ENCODE measurements at regions not wholly inside any gene's neighbourhood (a gene's known extent, or its start where the extent isn't known, plus 50 kb on each side); places are given as distances from the start of the nearest gene placed in this dataset.

DNA sequence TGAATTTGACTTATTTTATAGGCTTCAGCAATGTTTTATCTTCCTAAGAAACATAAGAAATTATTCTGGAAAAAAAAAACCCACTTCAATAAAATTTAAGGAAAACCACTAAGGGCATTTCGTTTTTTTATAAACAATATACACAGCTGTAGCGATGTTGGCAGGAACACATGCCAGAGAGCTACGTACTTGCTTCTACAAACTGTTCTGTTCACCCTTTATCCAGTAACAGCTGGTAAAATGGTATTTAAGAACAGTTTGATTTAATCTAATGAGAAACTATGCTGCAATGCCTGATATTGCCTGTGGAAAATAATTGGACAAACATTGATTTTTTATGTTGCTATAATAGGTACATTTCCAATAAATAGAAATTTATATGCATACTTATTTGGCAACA, 137.2 kb upstream of the DACH1 start:
- DNase-seq, result no peak

DNA sequence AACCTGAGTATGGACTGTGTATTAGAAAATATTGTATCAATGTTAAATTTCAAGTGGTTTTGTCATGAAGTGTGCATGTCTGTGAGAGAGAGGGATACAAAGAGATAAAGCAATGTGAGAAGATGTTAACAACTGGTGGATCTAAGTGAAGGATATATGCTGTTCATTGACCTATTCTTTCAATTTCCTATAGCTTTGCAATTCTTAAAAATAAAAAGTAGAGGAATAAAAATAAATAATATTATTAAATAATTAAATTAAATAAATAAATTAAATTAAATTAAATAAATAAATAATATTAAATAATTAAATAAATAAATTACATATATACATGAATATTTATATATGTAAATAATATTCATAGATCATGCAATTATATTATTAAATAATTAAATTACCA, 131.2 kb upstream of the DACH1 start:
- DNase-seq, result no peak

DNA sequence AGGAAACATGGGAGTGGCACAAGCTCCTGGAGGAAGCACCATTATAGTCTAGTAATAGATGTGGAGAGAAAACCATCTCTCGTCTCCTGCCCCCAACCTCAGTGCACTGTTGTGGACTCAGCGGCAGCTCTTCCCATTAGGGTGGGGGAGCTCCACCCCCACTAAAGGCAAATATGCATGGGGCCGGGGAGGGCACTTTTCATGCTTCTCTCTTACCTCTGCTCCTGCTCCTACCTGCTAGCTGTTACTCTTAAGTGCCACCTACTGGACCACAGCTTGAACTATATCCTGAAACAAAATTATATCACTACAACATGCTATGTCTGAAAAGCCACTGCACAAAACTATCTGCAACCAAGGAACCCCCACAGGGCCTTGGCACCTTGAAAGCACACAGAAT, 112.6 kb upstream of the DACH1 start:
- DNase-seq, result no peak

DNA sequence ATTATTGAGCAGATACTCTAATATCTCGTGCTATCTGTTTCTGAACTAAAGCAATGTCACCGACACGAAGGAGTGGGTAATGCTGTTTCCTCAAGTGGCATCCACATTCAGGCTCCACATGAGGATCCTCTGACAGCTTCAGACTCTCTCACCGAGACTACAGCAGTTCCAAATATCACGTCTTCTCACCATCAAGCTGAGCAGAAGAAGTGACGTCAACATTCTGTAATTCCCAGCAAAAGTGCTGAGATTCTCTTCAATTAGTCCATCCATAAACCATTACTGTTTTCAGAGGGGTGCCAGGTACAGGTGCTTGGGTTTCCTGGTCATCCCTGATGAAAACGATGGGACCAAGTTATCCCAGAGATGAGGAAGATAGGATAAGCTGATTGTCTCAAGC, 110.0 kb upstream of the DACH1 start:
- DNase-seq, result no peak

- DNase-seq, result no peak
Observed at GRCh38 chr13:71967990-71968389, 101.0 kb upstream of the DACH1 start.

GRCh38 chr13:71964491-71965100, 97.6 kb upstream of the DACH1 start:
- DNase-seq, result no peak

DNA sequence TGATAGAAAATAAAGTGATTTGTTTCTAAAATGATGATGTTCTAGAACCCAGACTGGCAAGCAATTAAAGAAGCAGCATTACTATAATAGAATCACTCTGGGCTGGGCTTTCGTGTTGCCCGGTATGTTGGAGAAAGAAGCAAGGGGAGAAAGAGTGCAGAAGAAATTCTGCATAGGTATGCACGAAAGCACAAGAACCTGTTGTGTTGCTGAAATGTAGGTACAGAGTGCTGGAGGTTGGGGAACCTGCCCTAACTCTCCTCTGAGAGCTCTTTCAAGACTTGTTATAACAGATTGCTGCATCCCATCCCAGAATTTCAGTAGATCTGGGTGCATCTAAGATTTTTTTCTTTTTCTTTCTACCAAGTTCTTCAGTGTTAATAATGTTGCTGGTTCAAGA, 95.7 kb upstream of the DACH1 start:
- no peak for DNase-seq

DNA sequence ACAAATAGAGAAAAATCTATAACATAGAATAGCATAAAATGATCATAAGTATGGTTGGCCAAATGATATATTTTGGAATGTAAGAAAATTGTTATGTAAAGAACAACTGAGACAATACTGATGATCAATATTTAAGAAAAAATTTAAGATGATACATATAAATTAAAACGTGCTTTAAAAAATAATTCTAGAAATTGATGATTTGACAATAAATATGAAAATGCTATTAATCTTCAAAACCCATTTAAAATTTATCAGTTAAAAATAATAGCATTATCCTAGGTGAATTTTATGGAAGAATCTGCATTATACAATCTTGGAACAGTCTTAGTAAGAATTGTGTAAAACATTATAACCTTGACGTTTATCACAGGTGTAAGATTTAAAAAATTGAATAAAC, 95.1 kb upstream of the DACH1 start:
- no peak for DNase-seq

DNA sequence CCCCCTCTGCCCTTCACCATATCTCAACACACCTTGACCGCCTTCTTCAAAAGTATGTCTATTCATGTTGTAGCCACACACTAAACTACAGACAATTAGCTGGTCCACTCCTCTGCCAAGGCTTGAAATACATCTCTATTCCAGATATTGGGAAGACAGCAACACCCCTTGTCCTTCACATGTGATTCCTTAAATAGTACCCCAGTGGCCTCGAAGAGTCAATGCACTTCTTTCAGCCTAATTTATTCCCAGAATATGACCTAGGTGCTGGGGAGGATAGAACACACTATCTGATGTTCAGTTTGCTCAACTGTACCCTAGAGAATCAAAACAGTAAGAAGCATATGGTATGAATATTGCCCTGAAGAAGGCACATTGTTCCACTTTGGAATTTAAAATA, 82.4 kb upstream of the DACH1 start:
- DNase-seq, result no peak

DNA sequence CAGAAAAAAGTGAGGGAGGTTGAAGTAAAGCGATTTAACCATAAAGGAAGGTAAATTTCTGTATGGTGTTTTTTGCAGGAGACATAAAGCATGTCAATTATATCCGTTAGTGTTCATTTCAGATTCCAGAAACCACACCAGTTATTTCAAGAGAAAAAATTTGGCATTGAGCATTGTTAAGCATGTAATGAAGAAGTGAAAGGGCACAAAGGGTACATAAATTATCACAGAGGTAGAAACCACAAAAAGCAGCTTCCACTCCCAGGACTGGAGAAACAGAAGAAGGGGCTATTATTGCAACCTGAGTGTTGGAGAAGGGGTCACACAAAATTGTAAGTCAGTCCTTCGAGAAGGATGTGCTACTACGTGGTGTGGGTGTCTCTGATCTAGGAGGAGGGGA, 72.2 kb upstream of the DACH1 start:
- no peak for DNase-seq

DNA sequence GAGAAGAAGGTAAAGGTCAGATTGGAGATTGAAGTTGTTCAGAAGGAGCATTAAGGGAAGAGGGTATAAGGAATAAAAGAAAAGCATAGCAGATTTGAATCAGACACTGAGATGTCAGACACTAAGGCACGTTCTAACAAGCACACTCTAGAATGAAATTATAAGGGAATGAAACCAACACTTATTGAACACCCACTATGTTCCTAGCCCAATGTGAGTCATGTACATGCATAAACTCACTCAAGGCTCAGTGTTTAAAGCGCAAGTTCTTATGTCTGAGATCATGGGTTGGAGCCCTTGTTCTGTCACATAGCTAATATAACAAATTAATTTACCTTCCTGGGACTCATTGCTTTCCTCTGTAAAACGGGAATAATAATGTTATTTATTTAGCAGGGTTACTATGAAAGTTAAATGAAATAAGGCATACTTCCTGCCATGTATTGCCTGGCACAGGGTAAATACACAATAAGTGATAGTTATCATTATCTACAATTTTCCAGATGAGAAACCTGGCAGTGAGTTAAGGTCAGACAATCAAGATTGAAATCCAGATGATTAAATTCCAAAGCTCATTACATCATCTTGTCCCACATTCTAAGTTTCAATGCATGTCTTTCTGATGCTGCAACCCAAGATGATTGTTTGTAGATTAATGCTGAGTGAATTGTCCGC, 68.3 kb upstream of the DACH1 start:
- no peak for DNase-seq

DNA sequence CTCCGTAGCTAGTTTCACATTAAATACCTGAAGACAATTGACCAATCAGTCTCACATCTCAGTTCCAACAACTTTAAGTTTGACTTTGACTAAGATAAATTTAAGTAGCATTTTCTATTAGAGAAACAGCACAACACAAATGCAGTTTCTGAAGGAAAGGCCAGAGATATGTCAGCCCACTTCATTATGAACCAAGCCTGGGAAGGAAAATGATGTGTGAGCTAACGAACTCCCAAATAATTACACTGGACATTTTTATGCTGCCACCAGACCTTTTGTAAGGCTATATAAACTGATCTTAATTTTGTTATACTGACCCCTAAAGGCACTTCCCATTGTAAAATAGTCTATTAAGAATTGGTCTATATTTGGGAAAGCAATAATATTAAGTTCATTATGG, 57.9 kb upstream of the DACH1 start:
- DNase-seq, result no peak

- DNase-seq, result no peak
Observed at GRCh38 chr13:71922194-71922593, 55.2 kb upstream of the DACH1 start.
